Hepatocyte (in vitro differentiated cells): ENCODE measurements at regions not wholly inside any gene's neighbourhood (a gene's known extent, or its start where the extent isn't known, plus 50 kb on each side); places are given as distances from the start of the nearest gene placed in this dataset.

Experiments used
- EZH2phosphoT487 ChIP-seq: fragments of 200-600 bp; sonication (generic); IDR thresholded peaks from one replicate; pipeline ENCODE4 v1.6.1; 2018; ENCODE audit warnings: antibody characterized with exemption, mild to moderate bottlenecking, low read depth, moderate library complexity; ENCODE audit not compliant: unreplicated experiment, severe bottlenecking
- TF ChIP-seq, protein P1 (sequence below): fragments of 200-600 bp; sonication (generic); IDR thresholded peaks from 2 replicates; pipeline ENCODE4 v1.5.1; 2016; ENCODE audit warnings: antibody characterized with exemption, mild to moderate bottlenecking; ENCODE audit not compliant: poor library complexity

GRCh38 chr6:97842521-97842920 lies 559.5 kb upstream of the MMS22L start:
- TF ChIP-seq, protein P1, sequence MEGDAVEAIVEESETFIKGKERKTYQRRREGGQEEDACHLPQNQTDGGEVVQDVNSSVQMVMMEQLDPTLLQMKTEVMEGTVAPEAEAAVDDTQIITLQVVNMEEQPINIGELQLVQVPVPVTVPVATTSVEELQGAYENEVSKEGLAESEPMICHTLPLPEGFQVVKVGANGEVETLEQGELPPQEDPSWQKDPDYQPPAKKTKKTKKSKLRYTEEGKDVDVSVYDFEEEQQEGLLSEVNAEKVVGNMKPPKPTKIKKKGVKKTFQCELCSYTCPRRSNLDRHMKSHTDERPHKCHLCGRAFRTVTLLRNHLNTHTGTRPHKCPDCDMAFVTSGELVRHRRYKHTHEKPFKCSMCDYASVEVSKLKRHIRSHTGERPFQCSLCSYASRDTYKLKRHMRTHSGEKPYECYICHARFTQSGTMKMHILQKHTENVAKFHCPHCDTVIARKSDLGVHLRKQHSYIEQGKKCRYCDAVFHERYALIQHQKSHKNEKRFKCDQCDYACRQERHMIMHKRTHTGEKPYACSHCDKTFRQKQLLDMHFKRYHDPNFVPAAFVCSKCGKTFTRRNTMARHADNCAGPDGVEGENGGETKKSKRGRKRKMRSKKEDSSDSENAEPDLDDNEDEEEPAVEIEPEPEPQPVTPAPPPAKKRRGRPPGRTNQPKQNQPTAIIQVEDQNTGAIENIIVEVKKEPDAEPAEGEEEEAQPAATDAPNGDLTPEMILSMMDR = no peak
- TF ChIP-seq EZH2phosphoT487 = no peak
